ENCODE measurements at regions not wholly inside any gene's neighbourhood (a gene's known extent, or its start where the extent isn't known, plus 50 kb on each side); places are given as distances from the start of the nearest gene placed in this dataset.

GRCh38 chr13:48148454-48148853 is 53.5 kb upstream of the MED4 start:
- H3K4me1 ChIP-seq (ENCODE audit: control insufficient read depth in 1 of 2, insufficient read depth in 2 of 2, low read length in 2 of 2): peaks cover 6 to 11% of the 10 kb centered on the region in 2 donors
- H3K27me3 ChIP-seq (ENCODE audit: control insufficient read depth in 1 of 2, insufficient read depth in 2 of 2, low read length in 2 of 2): no peaks in the 10 kb centered on the region
- H3K9ac ChIP-seq (ENCODE audit: low read depth in 1 of 2, low read length in 2 of 2): no peak overlapping the region
- no peak overlapping the region for H3K27ac ChIP-seq (ENCODE audit: low read depth, low read length)
- no peaks in the 10 kb centered on the region for H3K9me3 ChIP-seq (ENCODE audit: control insufficient read depth in 1 of 2, low read length in 2 of 2)
- no peaks in the 10 kb centered on the region for H3K36me3 ChIP-seq (ENCODE audit: control insufficient read depth in 1 of 2, insufficient read depth in 2 of 2, low read length in 2 of 2)
- no peak overlapping the region for H3K4me3 ChIP-seq (ENCODE audit: low read depth in 1 of 2, low read length in 2 of 2)

DNA sequence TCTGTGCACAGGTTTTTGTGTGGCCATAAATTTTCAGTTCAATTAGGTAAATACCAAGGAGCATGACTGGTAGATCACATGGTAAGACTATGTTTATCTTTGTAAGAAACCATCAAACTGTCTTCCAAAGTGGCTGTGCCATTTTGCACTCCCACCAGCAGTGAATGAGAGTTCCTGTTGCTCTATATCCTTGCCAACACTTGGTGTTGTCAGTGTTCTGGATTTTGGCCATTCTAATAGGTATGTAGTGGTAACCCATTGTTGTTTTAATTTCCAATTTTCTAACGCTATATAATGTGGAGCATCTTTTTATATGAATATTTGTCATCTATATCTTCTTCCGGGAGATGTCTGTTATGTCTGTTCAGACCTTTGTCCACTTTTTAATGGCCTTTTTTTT is 51.7 kb upstream of the MED4 start:
- Histone ChIP-seq H3K9ac (ENCODE audit: low read depth in 1 of 2, low read length in 2 of 2) (no peak overlapping the region), H3K4me1 (ENCODE audit: control insufficient read depth in 1 of 2, insufficient read depth in 2 of 2, low read length in 2 of 2) (peaks cover under 1 to 3% of the 10 kb centered on the region in 2 donors), H3K9me3 (ENCODE audit: control insufficient read depth in 1 of 2, low read length in 2 of 2) (no peaks in the 10 kb centered on the region), H3K27ac (ENCODE audit: low read depth, low read length) (no peak overlapping the region), H3K4me3 (ENCODE audit: low read depth in 1 of 2, low read length in 2 of 2) (no peak overlapping the region), H3K36me3 (ENCODE audit: control insufficient read depth in 1 of 2, insufficient read depth in 2 of 2, low read length in 2 of 2) (no peaks in the 10 kb centered on the region), H3K27me3 (ENCODE audit: control insufficient read depth in 1 of 2, insufficient read depth in 2 of 2, low read length in 2 of 2) (no peaks in the 10 kb centered on the region)

DNA sequence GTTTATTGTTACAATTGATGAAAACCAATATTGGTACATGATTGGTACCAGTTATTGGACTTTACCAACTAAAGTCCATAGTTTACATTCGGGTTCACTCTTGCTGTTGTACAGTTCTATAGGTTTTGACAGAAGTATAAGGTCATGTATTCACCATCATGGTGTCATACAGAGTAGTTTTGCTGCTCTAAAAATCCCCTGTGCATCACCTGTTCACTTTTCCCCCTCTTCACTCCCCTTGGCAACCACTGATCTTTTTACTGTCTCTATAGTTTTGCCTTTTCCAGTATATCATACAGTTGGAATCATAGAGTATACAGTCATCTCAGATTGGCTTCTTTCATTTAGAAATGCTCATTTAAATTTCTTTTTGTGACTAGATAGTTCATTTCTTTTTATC is 51.2 kb upstream of the MED4 start:
- Histone ChIP-seq H3K27ac (ENCODE audit: low read depth, low read length) (no peak overlapping the region), H3K4me1 (ENCODE audit: control insufficient read depth in 1 of 2, insufficient read depth in 2 of 2, low read length in 2 of 2) (peaks cover 0 to 3% of the 10 kb centered on the region in 2 donors), H3K9me3 (ENCODE audit: control insufficient read depth in 1 of 2, low read length in 2 of 2) (no peaks in the 10 kb centered on the region), H3K4me3 (ENCODE audit: low read depth in 1 of 2, low read length in 2 of 2) (no peak overlapping the region), H3K27me3 (ENCODE audit: control insufficient read depth in 1 of 2, insufficient read depth in 2 of 2, low read length in 2 of 2) (no peaks in the 10 kb centered on the region), H3K36me3 (ENCODE audit: control insufficient read depth in 1 of 2, insufficient read depth in 2 of 2, low read length in 2 of 2) (no peaks in the 10 kb centered on the region), H3K9ac (ENCODE audit: low read depth in 1 of 2, low read length in 2 of 2) (no peak overlapping the region)

Measured in duodenal mucosa (tissue), 2 donors.